GM12878 (cell line): ENCODE measurements at regions not wholly inside any gene's neighbourhood (a gene's known extent, or its start where the extent isn't known, plus 50 kb on each side); places are given as distances from the start of the nearest gene placed in this dataset.
A peak's percentile ranks its signal among the peaks of the same experiment; 100 is the strongest.

Experiments
- ATAC-seq: fragments of 200-7000 bp; cut with Tn5 transposase; 3 replicates; pipeline ENCODE4 v1.9.1; 2020; ENCODE audit warnings: mild to moderate bottlenecking, moderate library complexity
- BruUV-seq: library from RNA; stranded (reverse); fragments of 400-500 nt; replicated peaks from 2 replicates; lab custom pipeline; 2021; lab: Mats Ljungman, UMichigan
- CTCF ChIA-PET: fragments of 300-600 bp; sonication (Branson Sonifier 250); formaldehyde crosslinking; extraction: SDS; loops from one replicate; lab custom pipeline; 2021; ENCODE audit warnings: inconsistent platforms; lab: Yijun Ruan, JAX
- POLR2A ChIA-PET: fragments of 350-600 bp; formaldehyde crosslinking; extraction: SDS; loops from one replicate; lab custom pipeline; 2021; ENCODE audit warnings: inconsistent platforms; lab: Charles Lee
- RAD21 ChIA-PET: fragments of 300-600 bp; sonication (Branson Sonifier 250); formaldehyde crosslinking; loops from one replicate; lab custom pipeline; 2023; ENCODE audit warnings: antibody characterized with exemption; ENCODE audit not compliant: unreplicated experiment; lab: Charles Lee
- SMC1A ChIA-PET: fragments of 300-600 bp; sonication (Branson Sonifier 250); formaldehyde crosslinking; loops from one replicate; lab custom pipeline; 2023; ENCODE audit not compliant: unreplicated experiment, uncharacterized antibody; lab: Charles Lee
- DNase-seq: peaks from one replicate; pipeline ENCODE4 v3.0.0-alpha.2; 2011; ENCODE audit warnings: low read depth, low spot score
- FAIRE-seq: peaks from 3 replicates; lab custom pipeline; 2011; peaks lifted over from hg19 to GRCh38; lab: Jason Lieb, UNC
- H2AFZ ChIP-seq: 2 replicates; pipeline ENCODE4 v1.6.0; 2011; ENCODE audit warnings: low read depth, low read length, control low read depth; ENCODE audit not compliant: control insufficient read depth
- H3K27ac ChIP-seq: 2 replicates; pipeline ENCODE4 v1.5.1; 2011; ENCODE audit warnings: control low read depth; ENCODE audit not compliant: control insufficient read depth, insufficient read depth
- H3K27me3 ChIP-seq, 2 experiments: replicated peaks in 1 of 2; 2 replicates each; pipeline versions ENCODE4 v1.6.0 to v1.6.1; 2011; ENCODE audit warnings: low read length in 1 of 2; ENCODE audit not compliant: control insufficient read depth in 2 of 2, insufficient read depth in 2 of 2
- H3K36me3 ChIP-seq, 2 experiments: 2 replicates each; pipeline ENCODE4 v1.5.1; 2011; ENCODE audit warnings: low read length in 1 of 2; ENCODE audit not compliant: control insufficient read depth in 2 of 2, insufficient read depth in 2 of 2
- H3K4me1 ChIP-seq: 2 replicates; pipeline ENCODE4 v1.6.1; 2011; ENCODE audit warnings: mild to moderate bottlenecking, low read length, moderate library complexity, mixed read lengths; ENCODE audit not compliant: control insufficient read depth, insufficient read depth
- H3K4me2 ChIP-seq: 2 replicates; pipeline ENCODE4 v1.6.0; 2011; ENCODE audit warnings: control low read depth; ENCODE audit not compliant: control insufficient read depth, insufficient read depth
- H3K4me3 ChIP-seq: fragments of 200-600 bp; sonication (generic); 2 replicates; pipeline ENCODE4 v1.5.1; 2016
- H3K79me2 ChIP-seq: 2 replicates; pipeline ENCODE4 v1.6.0; 2011; ENCODE audit warnings: low read length; ENCODE audit not compliant: control insufficient read depth, insufficient read depth
- H3K9ac ChIP-seq: 2 replicates; pipeline ENCODE4 v1.8.0; 2011; ENCODE audit warnings: low read length, control low read depth, mixed read lengths; ENCODE audit not compliant: control insufficient read depth, insufficient read depth
- H3K9me3 ChIP-seq: replicated peaks from 3 replicates; pipeline ENCODE4 v1.5.1; 2011; ENCODE audit warnings: mild to moderate bottlenecking, low read length; ENCODE audit not compliant: control insufficient read depth, insufficient read depth
- H4K20me1 ChIP-seq: 2 replicates; pipeline ENCODE4 v1.6.0; 2011; ENCODE audit not compliant: control insufficient read depth, insufficient read depth
- ASH2L ChIP-seq: fragments of 300-600, 200-600 bp; sonication (generic); IDR thresholded peaks from 2 replicates; pipeline ENCODE4 v1.6.1; 2017; ENCODE audit warnings: low read depth, mild to moderate bottlenecking, borderline replicate concordance
- BACH1 ChIP-seq: fragments of 450-650 bp; IDR thresholded peaks from 2 replicates; pipeline ENCODE4 v1.6.1; 2017; ENCODE audit warnings: mild to moderate bottlenecking, borderline replicate concordance
- BMI1 ChIP-seq: fragments of 450-650 bp; IDR thresholded peaks from 2 replicates; pipeline ENCODE4 v1.6.1; 2016; ENCODE audit warnings: mild to moderate bottlenecking, moderate library complexity, borderline replicate concordance
- FOXK2 ChIP-seq: fragments of 450-650 bp; IDR thresholded peaks from 2 replicates; pipeline ENCODE4 v1.6.1; 2017; ENCODE audit warnings: mild to moderate bottlenecking, moderate library complexity
- NFXL1 ChIP-seq: fragments of 450-650 bp; IDR thresholded peaks from 2 replicates; pipeline ENCODE4 v1.6.1; 2017; ENCODE audit warnings: antibody characterized with exemption, mild to moderate bottlenecking, borderline replicate concordance
- PML ChIP-seq: IDR thresholded peaks from 2 replicates; pipeline ENCODE4 v1.6.1; 2012; ENCODE audit warnings: low read length, inconsistent platforms
- POU2F2 ChIP-seq: IDR thresholded peaks from 3 replicates; pipeline ENCODE4 v1.6.1; 2011; ENCODE audit warnings: low read depth, mild to moderate bottlenecking, low read length, borderline replicate concordance
- SMAD5 ChIP-seq: IDR thresholded peaks from 2 replicates; pipeline ENCODE4 v1.6.1; 2016; ENCODE audit warnings: antibody characterized with exemption, low read depth
- SUPT20H ChIP-seq: IDR thresholded peaks from 2 replicates; pipeline ENCODE4 v1.6.1; 2011; ENCODE audit warnings: low read depth, mild to moderate bottlenecking, low read length, moderate library complexity, borderline replicate concordance; ENCODE audit not compliant: control insufficient read depth
- ZNF384 ChIP-seq: IDR thresholded peaks from 2 replicates; pipeline ENCODE4 v1.6.1; 2012; ENCODE audit warnings: low read depth, mild to moderate bottlenecking, low read length, improper control_type of control experiment, borderline replicate concordance
- WGBS: methylation state at CpG from one replicate; pipeline ENCODE4 v1.1.6; 2016; ENCODE audit warnings: low lambda C conversion rate; ENCODE audit not compliant: insufficient replicate concordance, insufficient coverage; ENCODE audit errors: missing lambda C conversion rate; 5-methylcytosine and 5-hydroxymethylcytosine counted together
- in situ Hi-C: fragments of 300-500 bp; cut with MboI; formaldehyde crosslinking; loops from 9 replicates; pipeline ENCODE4 v1.14.3; 2018; ENCODE audit warnings: mixed read lengths
- intact Hi-C: fragments of 100-400 bp; cut with micrococcal nuclease; formaldehyde crosslinking; loops from one replicate; pipeline ENCODE4 v1.14.2; 2022; ENCODE audit not compliant: unreplicated experiment

DNA sequence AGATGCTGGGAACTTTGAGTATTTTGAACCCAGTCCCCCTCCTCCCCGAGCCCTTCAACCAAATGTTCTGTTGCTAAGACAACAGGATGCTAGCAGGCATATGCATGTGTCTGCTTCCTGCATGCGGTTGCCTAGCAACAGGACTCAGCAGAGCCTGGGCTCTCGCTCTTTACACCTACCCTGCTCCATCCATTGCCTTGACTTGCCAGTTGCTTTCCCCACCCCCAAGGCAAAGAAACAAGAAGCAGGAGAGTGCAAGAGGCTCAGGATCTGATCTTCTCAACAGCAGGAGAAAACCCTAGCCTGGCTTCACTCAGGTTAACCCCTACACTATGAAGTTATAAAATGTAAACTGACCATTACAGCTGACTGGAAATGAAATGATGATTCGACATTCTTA lies 393.0 kb downstream of the IGSF11 start:
- H3K27ac ChIP-seq: no peak overlapping the region
- ChIA-PET POLR2A (no interaction called here), RAD21 (no interaction called here), SMC1A (interaction anchor here (1.1 to 1.8 kb wide), 2 partner anchors 8 to 11 kb away, joined by 3 to 6 read pairs; no protein-coding TSS in a partner anchor), CTCF (interaction anchor here (1.7 kb wide), 1 partner anchor 13 kb away, joined by 6 read pairs; no protein-coding TSS in a partner anchor)
- no peak overlapping the region for H3K4me3 ChIP-seq
- H3K4me2 ChIP-seq: no peak overlapping the region
- no peaks in the 10 kb centered on the region for H3K4me1 ChIP-seq
- in situ Hi-C loops: no loop called here
- H3K79me2 ChIP-seq: no peaks in the 10 kb centered on the region
- peak; percentile 72 for ATAC-seq
- no peak overlapping the region for H2AFZ ChIP-seq
- H3K27me3 ChIP-seq: no peaks in the 10 kb centered on the region
- H4K20me1 ChIP-seq: no peaks in the 10 kb centered on the region
- H3K9ac ChIP-seq: no peak overlapping the region
- DNase-seq: no peak
- TF ChIP-seq SMAD5 (no peak), FOXK2 (no peak), POU2F2 (peak; percentile 90; the same call in 2 of the 3 replicates), BMI1 (peak; percentile 91), BACH1 (no peak), SUPT20H (no peak), PML (no peak), NFXL1 (no peak)
- WGBS: 18% methylated on average over 4 of the region's 4 CpGs
- no peaks in the 10 kb centered on the region for H3K9me3 ChIP-seq
- no TSS peak for BruUV-seq
- no peak for FAIRE-seq
- intact Hi-C loops: no loop called here
- H3K36me3 ChIP-seq: no peaks in the 10 kb centered on the region

DNA sequence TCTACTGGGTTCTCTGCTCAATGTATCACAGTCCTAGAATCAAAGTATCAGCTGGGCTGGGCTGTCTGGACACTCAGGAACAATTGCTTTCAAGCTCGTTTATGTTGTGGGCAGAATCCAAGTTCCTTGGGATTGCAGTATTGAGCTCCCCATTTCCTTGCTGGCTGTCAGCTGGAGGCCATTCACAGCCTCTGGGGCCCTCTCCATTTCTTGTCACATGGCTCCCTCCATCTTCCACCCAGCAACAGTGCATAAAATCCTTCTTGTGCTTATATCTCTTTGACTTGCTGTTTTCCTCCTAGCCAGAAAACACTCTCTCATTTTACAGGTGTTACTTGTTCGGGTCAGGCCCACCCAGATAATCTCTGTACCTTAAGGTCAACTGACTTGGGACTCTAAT lies 363.5 kb downstream of the IGSF11 start:
- no peak overlapping the region for H3K4me3 ChIP-seq
- H3K27me3 ChIP-seq: no peaks in the 10 kb centered on the region
- DNase-seq (no peak), ATAC-seq (no peak), FAIRE-seq (no peak)
- H3K4me1 ChIP-seq: no peaks in the 10 kb centered on the region
- no peak overlapping the region for H2AFZ ChIP-seq
- no TSS peak for BruUV-seq
- TF ChIP-seq ZNF384: no peak
- no peak for TF ChIP-seq ASH2L
- SMC1A ChIA-PET: interaction anchor here (0.7 to 0.9 kb wide), 2 partner anchors 12 to 31 kb away, joined by 3 read pairs; no protein-coding TSS in a partner anchor
- H3K79me2 ChIP-seq: no peaks in the 10 kb centered on the region
- H3K36me3 ChIP-seq: no peaks in the 10 kb centered on the region; a peak in 2 of 4 replicates
- CTCF ChIA-PET: interaction anchor here (0.8 to 1.1 kb wide), 2 partner anchors 147 to 213 kb away, joined by 3 to 4 read pairs; no protein-coding TSS in a partner anchor
- intact Hi-C loops: no loop called here
- no peak overlapping the region for H3K9ac ChIP-seq
- H3K27ac ChIP-seq: no peak overlapping the region
- in situ Hi-C loops: no loop called here
- H3K4me2 ChIP-seq: no peak overlapping the region
- RAD21 ChIA-PET: no interaction called here
- WGBS: 50% methylated on average over 2 of the region's 2 CpGs
- H3K9me3 ChIP-seq: no peaks in the 10 kb centered on the region
- H4K20me1 ChIP-seq: no peaks in the 10 kb centered on the region
- POLR2A ChIA-PET: no interaction called here
